ENCODE measurements at regions not wholly inside any gene's neighbourhood (a gene's known extent, or its start where the extent isn't known, plus 50 kb on each side); places are given as distances from the start of the nearest gene placed in this dataset.
A peak's percentile ranks its signal among the peaks of the same experiment; 100 is the strongest.
"Not testable (repeated sequence)": the region's sequence is repeated elsewhere in the genome, so short reads cannot be mapped to it uniquely, and the experiment has no call there.

GRCh38 chr6:27854421-27854820, 57.8 kb downstream of the OR2B2 start:
- H3K9ac ChIP-seq (ENCODE audit: low read length): no peak overlapping the region
- no peaks in the 10 kb centered on the region for H3K79me1 ChIP-seq (ENCODE audit: low read length)
- no peak overlapping the region for H3K18ac ChIP-seq (ENCODE audit: low read length)
- no peak for DNase-seq
- H3K27ac ChIP-seq (ENCODE audit: low read depth, low read length): no peak overlapping the region
- no peak overlapping the region for H4K8ac ChIP-seq (ENCODE audit: low read depth, low read length)
- H3K23ac ChIP-seq (ENCODE audit: low read length): no peak overlapping the region
- no peak overlapping the region for H2BK5ac ChIP-seq (ENCODE audit: low read length)
- no peak overlapping the region for H4K5ac ChIP-seq (ENCODE audit: low read length)
- no peaks in the 10 kb centered on the region for H3K79me2 ChIP-seq (ENCODE audit: control insufficient read depth, insufficient read depth, low read length)
- H2BK120ac ChIP-seq (ENCODE audit: low read depth, low read length): no peak overlapping the region
- H3K56ac ChIP-seq (ENCODE audit: low read length): no peak overlapping the region
- no peak overlapping the region for H2AK5ac ChIP-seq (ENCODE audit: low read length)
- H3K36me3 ChIP-seq (ENCODE audit: control insufficient read depth, insufficient read depth, low read length): no peaks in the 10 kb centered on the region
- H3K4me2 ChIP-seq (ENCODE audit: low read length): no peak overlapping the region
- no peak overlapping the region for H3K4me3 ChIP-seq (ENCODE audit: low read length)
- WGBS (ENCODE audit: extremely low coverage, insufficient coverage, low lambda C conversion rate): no CpG with 5 or more reads among the region's 1 CpG
- H3K27me3 ChIP-seq (ENCODE audit: insufficient read depth, low read length, poor library complexity): no peaks in the 10 kb centered on the region
- no peak overlapping the region for H3K4ac ChIP-seq (ENCODE audit: low read depth, low read length)
- H3K4me1 ChIP-seq (ENCODE audit: control insufficient read depth, low read depth, low read length): no peaks in the 10 kb centered on the region
- no peak overlapping the region for H2BK15ac ChIP-seq (replicated peaks; ENCODE audit: low read depth)

- H3K27ac ChIP-seq (ENCODE audit: low read depth, low read length): no peak overlapping the region
- DNase-seq: no peak
- no peaks in the 10 kb centered on the region for H3K79me1 ChIP-seq (ENCODE audit: low read length)
- no peak overlapping the region for H4K5ac ChIP-seq (ENCODE audit: low read length)
- no peak overlapping the region for H3K56ac ChIP-seq (ENCODE audit: low read length)
- H3K9ac ChIP-seq (ENCODE audit: low read length): no peak overlapping the region
- H3K18ac ChIP-seq (ENCODE audit: low read length): no peak overlapping the region
- H3K23ac ChIP-seq (ENCODE audit: low read length): no peak overlapping the region
- no peak overlapping the region for H3K4me2 ChIP-seq (ENCODE audit: low read length)
- H3K4ac ChIP-seq (ENCODE audit: low read depth, low read length): no peak overlapping the region
- no peak overlapping the region for H2BK120ac ChIP-seq (ENCODE audit: low read depth, low read length)
- H3K79me2 ChIP-seq (ENCODE audit: control insufficient read depth, insufficient read depth, low read length): no peaks in the 10 kb centered on the region
- no peak overlapping the region for H2BK15ac ChIP-seq (replicated peaks; ENCODE audit: low read depth)
- H3K4me1 ChIP-seq (ENCODE audit: control insufficient read depth, low read depth, low read length): no peaks in the 10 kb centered on the region
- no peak overlapping the region for H4K8ac ChIP-seq (ENCODE audit: low read depth, low read length)
- no peaks in the 10 kb centered on the region for H3K27me3 ChIP-seq (ENCODE audit: insufficient read depth, low read length, poor library complexity)
- no peaks in the 10 kb centered on the region for H3K36me3 ChIP-seq (ENCODE audit: control insufficient read depth, insufficient read depth, low read length)
- no peak overlapping the region for H2BK5ac ChIP-seq (ENCODE audit: low read length)
- H2AK5ac ChIP-seq (ENCODE audit: low read length): no peak overlapping the region
- H3K4me3 ChIP-seq (ENCODE audit: low read length): no peak overlapping the region
Observed at GRCh38 chr6:27851440-27851839, 60.8 kb downstream of the OR2B2 start.

GRCh38 chr6:27849001-27849400, 63.2 kb downstream of the OR2B2 start:
- not testable (repeated sequence) for H3K56ac ChIP-seq (ENCODE audit: low read length); H2AK5ac ChIP-seq (ENCODE audit: low read length); H2BK120ac ChIP-seq (ENCODE audit: low read depth, low read length); H3K4me2 ChIP-seq (ENCODE audit: low read length); DNase-seq; H4K5ac ChIP-seq (ENCODE audit: low read length); H3K79me2 ChIP-seq (ENCODE audit: control insufficient read depth, insufficient read depth, low read length); H3K4ac ChIP-seq (ENCODE audit: low read depth, low read length); H3K4me1 ChIP-seq (ENCODE audit: control insufficient read depth, low read depth, low read length); H3K27ac ChIP-seq (ENCODE audit: low read depth, low read length); H3K18ac ChIP-seq (ENCODE audit: low read length); H3K4me3 ChIP-seq (ENCODE audit: low read length); H2BK15ac ChIP-seq (replicated peaks; ENCODE audit: low read depth); H4K8ac ChIP-seq (ENCODE audit: low read depth, low read length); H3K27me3 ChIP-seq (ENCODE audit: insufficient read depth, low read length, poor library complexity); H3K36me3 ChIP-seq (ENCODE audit: control insufficient read depth, insufficient read depth, low read length); H3K23ac ChIP-seq (ENCODE audit: low read length); H3K79me1 ChIP-seq (ENCODE audit: low read length); H2BK5ac ChIP-seq (ENCODE audit: low read length); H3K9ac ChIP-seq (ENCODE audit: low read length)
- no CpG with 5 or more reads among the region's 9 CpGs for WGBS (ENCODE audit: extremely low coverage, insufficient coverage, low lambda C conversion rate)

GRCh38 chr6:27847706-27848105, 64.5 kb downstream of the OR2B2 start:
- Histone ChIP-seq H3K9ac (ENCODE audit: low read length) (no peak overlapping the region), H2BK120ac (ENCODE audit: low read depth, low read length) (no peak overlapping the region), H3K4me1 (ENCODE audit: control insufficient read depth, low read depth, low read length) (no peaks in the 10 kb centered on the region), H4K8ac (ENCODE audit: low read depth, low read length) (no peak overlapping the region), H3K36me3 (ENCODE audit: control insufficient read depth, insufficient read depth, low read length) (no peaks in the 10 kb centered on the region), H3K4ac (ENCODE audit: low read depth, low read length) (no peak overlapping the region), H4K5ac (ENCODE audit: low read length) (no peak overlapping the region), H3K56ac (ENCODE audit: low read length) (no peak overlapping the region), H3K79me1 (ENCODE audit: low read length) (no peaks in the 10 kb centered on the region), H2BK5ac (ENCODE audit: low read length) (no peak overlapping the region), H2BK15ac (replicated peaks; ENCODE audit: low read depth) (no peak overlapping the region), H3K27ac (ENCODE audit: low read depth, low read length) (no peak overlapping the region), H3K27me3 (ENCODE audit: insufficient read depth, low read length, poor library complexity) (no peaks in the 10 kb centered on the region), H3K18ac (ENCODE audit: low read length) (no peak overlapping the region), H3K23ac (ENCODE audit: low read length) (no peak overlapping the region), H3K4me3 (ENCODE audit: low read length) (no peak overlapping the region), H3K4me2 (ENCODE audit: low read length) (no peak overlapping the region), H2AK5ac (ENCODE audit: low read length) (no peak overlapping the region), H3K79me2 (ENCODE audit: control insufficient read depth, insufficient read depth, low read length) (no peaks in the 10 kb centered on the region)
- no peak for DNase-seq
- no CpG with 5 or more reads among the region's 3 CpGs for WGBS (ENCODE audit: extremely low coverage, insufficient coverage, low lambda C conversion rate)

- Histone ChIP-seq H3K27me3 (ENCODE audit: insufficient read depth, low read length, poor library complexity) (no peaks in the 10 kb centered on the region), H3K23ac (ENCODE audit: low read length) (no peak overlapping the region), H4K5ac (ENCODE audit: low read length) (no peak overlapping the region), H3K4me2 (ENCODE audit: low read length) (no peak overlapping the region), H3K9ac (ENCODE audit: low read length) (no peak overlapping the region), H3K56ac (ENCODE audit: low read length) (no peak overlapping the region), H3K18ac (ENCODE audit: low read length) (no peak overlapping the region), H2AK5ac (ENCODE audit: low read length) (no peak overlapping the region), H3K79me2 (ENCODE audit: control insufficient read depth, insufficient read depth, low read length) (no peaks in the 10 kb centered on the region), H3K4me1 (ENCODE audit: control insufficient read depth, low read depth, low read length) (no peaks in the 10 kb centered on the region), H2BK120ac (ENCODE audit: low read depth, low read length) (no peak overlapping the region), H3K27ac (ENCODE audit: low read depth, low read length) (no peak overlapping the region), H2BK15ac (replicated peaks; ENCODE audit: low read depth) (no peak overlapping the region), H4K8ac (ENCODE audit: low read depth, low read length) (no peak overlapping the region), H2BK5ac (ENCODE audit: low read length) (no peak overlapping the region), H3K4ac (ENCODE audit: low read depth, low read length) (no peak overlapping the region), H3K79me1 (ENCODE audit: low read length) (no peaks in the 10 kb centered on the region), H3K4me3 (ENCODE audit: low read length) (no peak overlapping the region), H3K36me3 (ENCODE audit: control insufficient read depth, insufficient read depth, low read length) (no peaks in the 10 kb centered on the region)
- no CpG with 5 or more reads among the region's 3 CpGs for WGBS (ENCODE audit: extremely low coverage, insufficient coverage, low lambda C conversion rate)
- no peak for DNase-seq
Observed at GRCh38 chr6:27840572-27840971, 71.6 kb downstream of the OR2B2 start.

GRCh38 chr6:27839626-27840475, 72.3 kb downstream of the OR2B2 start:
- Histone ChIP-seq H3K4me3 (ENCODE audit: low read length) (peak overlapping the region; percentile 60), H3K56ac (ENCODE audit: low read length) (peak overlapping the region; percentile 95), H2BK15ac (replicated peaks; ENCODE audit: low read depth) (no peak overlapping the region), H3K9ac (ENCODE audit: low read length) (peak overlapping the region; percentile 84), H4K5ac (ENCODE audit: low read length) (no peak overlapping the region), H2AK5ac (ENCODE audit: low read length) (no peak overlapping the region), H3K18ac (ENCODE audit: low read length) (peak overlapping the region; percentile 22), H3K79me1 (ENCODE audit: low read length) (no peaks in the 10 kb centered on the region), H4K8ac (ENCODE audit: low read depth, low read length) (no peak overlapping the region), H3K27me3 (ENCODE audit: insufficient read depth, low read length, poor library complexity) (no peaks in the 10 kb centered on the region), H3K23ac (ENCODE audit: low read length) (no peak overlapping the region), H3K4me2 (ENCODE audit: low read length) (peak overlapping the region; percentile 7), H3K79me2 (ENCODE audit: control insufficient read depth, insufficient read depth, low read length) (no peaks in the 10 kb centered on the region), H2BK120ac (ENCODE audit: low read depth, low read length) (no peak overlapping the region), H3K27ac (ENCODE audit: low read depth, low read length) (no peak overlapping the region), H2BK5ac (ENCODE audit: low read length) (no peak overlapping the region), H3K4me1 (ENCODE audit: control insufficient read depth, low read depth, low read length) (no peaks in the 10 kb centered on the region), H3K36me3 (ENCODE audit: control insufficient read depth, insufficient read depth, low read length) (no peaks in the 10 kb centered on the region), H3K4ac (ENCODE audit: low read depth, low read length) (no peak overlapping the region)
- no CpG with 5 or more reads among the region's 12 CpGs for WGBS (ENCODE audit: extremely low coverage, insufficient coverage, low lambda C conversion rate)
- DNase-seq: peak; percentile 58
